ENCODE measurements at regions not wholly inside any gene's neighbourhood (a gene's known extent, or its start where the extent isn't known, plus 50 kb on each side); places are given as distances from the start of the nearest gene placed in this dataset.
"Not testable (repeated sequence)": the region's sequence is repeated elsewhere in the genome, so short reads cannot be mapped to it uniquely, and the experiment has no call there.

GRCh38 chr5:106814961-106815360, 855.8 kb downstream of the EFNA5 start:
- no peak for DNase-seq (ENCODE audit: low spot score)
- in situ Hi-C loops (cut with HindIII; ENCODE audit: low sequenced_read_pairs): no loop called here

- in situ Hi-C loops (cut with HindIII; ENCODE audit: low sequenced_read_pairs): no loop called here
- no peak for DNase-seq (ENCODE audit: low spot score)
Measured at GRCh38 chr5:106801554-106801953, 869.2 kb downstream of the EFNA5 start.

GRCh38 chr5:106797996-106798395, 872.7 kb downstream of the EFNA5 start:
- in situ Hi-C loops (cut with HindIII; ENCODE audit: low sequenced_read_pairs): no loop called here
- no peak for DNase-seq (ENCODE audit: low spot score)

- DNase-seq (ENCODE audit: low spot score): no peak
- in situ Hi-C loops (cut with HindIII; ENCODE audit: low sequenced_read_pairs): no loop called here
Measured at GRCh38 chr5:106796081-106796480, 874.7 kb downstream of the EFNA5 start.

- DNase-seq (ENCODE audit: low spot score): no peak
- in situ Hi-C loops (cut with HindIII; ENCODE audit: low sequenced_read_pairs): no loop called here
Measured at GRCh38 chr5:106784846-106785245, 885.9 kb downstream of the EFNA5 start.

GRCh38 chr5:106780355-106780754, 890.4 kb downstream of the EFNA5 start:
- in situ Hi-C loops (cut with HindIII; ENCODE audit: low sequenced_read_pairs): no loop called here
- no peak for DNase-seq (ENCODE audit: low spot score)

- in situ Hi-C loops (cut with HindIII; ENCODE audit: low sequenced_read_pairs); DNase-seq (ENCODE audit: low spot score): not testable (repeated sequence)
Measured at GRCh38 chr5:106776515-106776914, 894.2 kb downstream of the EFNA5 start.

- DNase-seq (ENCODE audit: low spot score): no peak
- in situ Hi-C loops (cut with HindIII; ENCODE audit: low sequenced_read_pairs): no loop called here
Measured at GRCh38 chr5:106768392-106768791, 902.3 kb downstream of the EFNA5 start.

GRCh38 chr5:106766916-106767315, 903.8 kb downstream of the EFNA5 start:
- in situ Hi-C loops (cut with HindIII; ENCODE audit: low sequenced_read_pairs): no loop called here
- DNase-seq (ENCODE audit: low spot score): no peak

GRCh38 chr5:106759581-106759980, 911.2 kb downstream of the EFNA5 start:
- in situ Hi-C loops (cut with HindIII; ENCODE audit: low sequenced_read_pairs): no loop called here
- no peak for DNase-seq (ENCODE audit: low spot score)

- DNase-seq (ENCODE audit: low spot score): no peak
- in situ Hi-C loops (cut with HindIII; ENCODE audit: low sequenced_read_pairs): no loop called here
Measured at GRCh38 chr5:106759152-106759551, 911.6 kb downstream of the EFNA5 start.

- no peak for DNase-seq (ENCODE audit: low spot score)
- in situ Hi-C loops (cut with HindIII; ENCODE audit: low sequenced_read_pairs): no loop called here
Measured at GRCh38 chr5:106757672-106758071, 913.1 kb downstream of the EFNA5 start.

- no peak for DNase-seq (ENCODE audit: low spot score)
- in situ Hi-C loops (cut with HindIII; ENCODE audit: low sequenced_read_pairs): no loop called here
Measured at GRCh38 chr5:106755789-106756188, 914.9 kb downstream of the EFNA5 start.

GRCh38 chr5:106755066-106755465, 915.7 kb downstream of the EFNA5 start:
- DNase-seq (ENCODE audit: low spot score): no peak
- in situ Hi-C loops (cut with HindIII; ENCODE audit: low sequenced_read_pairs): no loop called here

- in situ Hi-C loops (cut with HindIII; ENCODE audit: low sequenced_read_pairs): no loop called here
- no peak for DNase-seq (ENCODE audit: low spot score)
Measured at GRCh38 chr5:106749826-106750225, 920.9 kb downstream of the EFNA5 start.

- in situ Hi-C loops (cut with HindIII; ENCODE audit: low sequenced_read_pairs): no loop called here
- DNase-seq (ENCODE audit: low spot score): no peak
Measured at GRCh38 chr5:106739127-106739526, 931.6 kb downstream of the EFNA5 start.

- in situ Hi-C loops (cut with HindIII; ENCODE audit: low sequenced_read_pairs): no loop called here
- DNase-seq (ENCODE audit: low spot score): no peak
Measured at GRCh38 chr5:106737111-106737510, 933.6 kb downstream of the EFNA5 start.

GRCh38 chr5:106732624-106733023, 938.1 kb downstream of the EFNA5 start:
- in situ Hi-C loops (cut with HindIII; ENCODE audit: low sequenced_read_pairs): no loop called here
- DNase-seq (ENCODE audit: low spot score): no peak

GRCh38 chr5:106730912-106731311, 939.8 kb downstream of the EFNA5 start:
- in situ Hi-C loops (cut with HindIII; ENCODE audit: low sequenced_read_pairs): no loop called here

GRCh38 chr5:106730506-106730905, 940.2 kb downstream of the EFNA5 start:
- no peak for DNase-seq (ENCODE audit: low spot score)
- in situ Hi-C loops (cut with HindIII; ENCODE audit: low sequenced_read_pairs): no loop called here

More at GRCh38 chr5:106730912-106731311, 939.8 kb downstream of the EFNA5 start:
- DNase-seq (ENCODE audit: low spot score): no peak

- no peak for DNase-seq (ENCODE audit: low spot score)
- in situ Hi-C loops (cut with HindIII; ENCODE audit: low sequenced_read_pairs): no loop called here
Measured at GRCh38 chr5:106728208-106728607, 942.5 kb downstream of the EFNA5 start.

- DNase-seq (ENCODE audit: low spot score): no peak
- in situ Hi-C loops (cut with HindIII; ENCODE audit: low sequenced_read_pairs): no loop called here
Measured at GRCh38 chr5:106727071-106727470, 943.7 kb downstream of the EFNA5 start.
